Panc1 (cell line): ENCODE measurements at regions not wholly inside any gene's neighbourhood (a gene's known extent, or its start where the extent isn't known, plus 50 kb on each side); places are given as distances from the start of the nearest gene placed in this dataset.

Experiments used
- ATAC-seq: fragments of 200-7000 bp; cut with Tn5 transposase; 2 replicates; pipeline ENCODE4 v1.9.1; 2020; ENCODE audit warnings: mild to moderate bottlenecking, moderate library complexity
- BruUV-seq: library from RNA; stranded (reverse); fragments of 400-500 nt; replicated peaks from 2 replicates; lab custom pipeline; 2021; lab: Mats Ljungman, UMichigan
- CTCF ChIA-PET: fragments of 300-600 bp; sonication (Branson Sonifier 250); formaldehyde crosslinking; loops from one replicate; lab custom pipeline; 2022; ENCODE audit warnings: antibody characterized with exemption; lab: Charles Lee
- POLR2A ChIA-PET: fragments of 300-600 bp; sonication (Branson Sonifier 250); formaldehyde crosslinking; loops from one replicate; lab custom pipeline; 2022; ENCODE audit warnings: antibody characterized with exemption; lab: Charles Lee
- DNase-seq: peaks from one replicate; pipeline ENCODE4 v3.0.0-alpha.2; 2010; ENCODE audit warnings: low read depth, low spot score
- H3K27ac ChIP-seq: 2 replicates; pipeline ENCODE4 v1.5.1; 2011; ENCODE audit warnings: mild to moderate bottlenecking, low read length, inconsistent platforms
- H3K27me3 ChIP-seq: fragments of 200-500 bp; sonication (Bioruptor generic); 2 replicates; pipeline ENCODE4 v1.6.0; 2014; ENCODE audit warnings: low read length, inconsistent platforms; ENCODE audit not compliant: control insufficient read depth, insufficient read depth
- H3K36me3 ChIP-seq: fragments of 200-500 bp; sonication (Bioruptor generic); 2 replicates; pipeline ENCODE4 v1.5.1; 2014; ENCODE audit warnings: inconsistent platforms, mild to moderate bottlenecking, low read length, moderate library complexity; ENCODE audit not compliant: control insufficient read depth, insufficient read depth
- H3K4me1 ChIP-seq: 2 replicates; pipeline ENCODE4 v1.5.1; 2011; ENCODE audit warnings: inconsistent platforms, mild to moderate bottlenecking, low read length, moderate library complexity; ENCODE audit not compliant: control insufficient read depth, insufficient read depth
- H3K4me3 ChIP-seq, 2 experiments: 2 replicates each; pipeline ENCODE4 v1.5.1; 2011 to 2012; ENCODE audit warnings: low read depth in 2 of 2, low read length in 2 of 2, mild to moderate bottlenecking in 2 of 2, inconsistent platforms in 1 of 2, moderate library complexity in 1 of 2
- H3K9me3 ChIP-seq: fragments of 200-500 bp; sonication (Bioruptor generic); 2 replicates; pipeline ENCODE4 v1.5.1; 2014; ENCODE audit warnings: low read depth, mild to moderate bottlenecking, inconsistent platforms, low read length, moderate library complexity; ENCODE audit not compliant: control insufficient read depth, insufficient read depth
- CTCF ChIP-seq: fragments of 450-650 bp; IDR thresholded peaks from 2 replicates; pipeline ENCODE4 v1.5.1; 2017; ENCODE audit warnings: mild to moderate bottlenecking
- POLR2AphosphoS5 ChIP-seq: IDR thresholded peaks from 2 replicates; pipeline ENCODE4 v1.6.1; 2012; ENCODE audit warnings: mild to moderate bottlenecking, low read depth, low read length, moderate library complexity
- REST ChIP-seq, 2 experiments: IDR thresholded peaks; 2 replicates each; pipeline ENCODE4 v1.6.1; 2011 to 2012; ENCODE audit warnings: low read depth in 2 of 2, control low read depth in 1 of 2, low read length in 1 of 2, mild to moderate bottlenecking in 1 of 2, moderate library complexity in 1 of 2; ENCODE audit not compliant: insufficient read depth in 1 of 2
- SIN3A ChIP-seq: IDR thresholded peaks from 2 replicates; pipeline ENCODE4 v1.6.1; 2012; ENCODE audit warnings: low read depth, mild to moderate bottlenecking, low read length, moderate library complexity, borderline replicate concordance; ENCODE audit not compliant: insufficient read depth
- TCF7L2 ChIP-seq: IDR thresholded peaks from 2 replicates; pipeline ENCODE4 v1.6.1; 2011; ENCODE audit warnings: mild to moderate bottlenecking, low read depth, low read length, inconsistent platforms
- in situ Hi-C: cut with HindIII; loops from 2 replicates; pipeline ENCODE4 v1.10.0; 2016; ENCODE audit warnings: low sequenced_read_pairs, low pct_unique_long_range_greater_than_20kb
- intact Hi-C: fragments of 100-400 bp; cut with micrococcal nuclease; formaldehyde crosslinking; loops from one replicate; pipeline ENCODE4 v1.10.0; 2022; ENCODE audit not compliant: unreplicated experiment

GRCh38 chr5:67875601-67876000 lies 340.0 kb upstream of the PIK3R1 start:
- ChIA-PET POLR2A (no interaction called here), CTCF (no interaction called here)
- Histone ChIP-seq H3K9me3 (no peaks in the 10 kb centered on the region), H3K27me3 (no peaks in the 10 kb centered on the region), H3K27ac (no peak overlapping the region), H3K4me1 (no peaks in the 10 kb centered on the region), H3K36me3 (no peaks in the 10 kb centered on the region), H3K4me3 (no peak overlapping the region)
- ATAC-seq (no peak), DNase-seq (no peak)
- BruUV-seq, result no TSS peak
- in situ Hi-C loops (no loop called here), intact Hi-C loops (no loop called here)
- TF ChIP-seq POLR2AphosphoS5 (no peak), REST (IDR thresholded peaks at IDR 0.05; ENCODE audit: insufficient read depth in 1 of 2, low read depth in 2 of 2, low read length in 1 of 2) (no peak), CTCF (no peak), SIN3A (no peak), TCF7L2 (no peak)

DNA sequence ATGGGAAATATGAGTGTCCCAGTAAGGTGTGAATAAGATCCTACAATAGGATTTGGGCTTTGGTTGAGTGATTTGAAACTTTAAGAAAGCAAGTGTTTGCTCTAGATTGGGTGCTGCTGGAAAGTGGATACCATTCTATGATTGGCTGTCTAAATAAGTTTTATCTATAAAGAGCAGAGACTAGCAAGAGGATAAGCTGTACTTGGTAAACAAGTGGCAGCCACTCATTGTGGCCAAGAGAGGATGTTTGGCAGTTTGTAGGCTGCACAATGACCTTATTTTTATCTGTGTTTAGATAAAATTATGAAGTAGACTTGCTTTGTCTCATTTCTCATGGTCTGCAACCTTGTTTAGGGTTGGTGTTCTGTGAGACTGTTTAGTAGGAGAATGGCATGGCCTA lies 341.6 kb upstream of the PIK3R1 start:
- ChIA-PET POLR2A (no interaction called here), CTCF (no interaction called here)
- DNase-seq, result no peak
- BruUV-seq, result no TSS peak
- Histone ChIP-seq H3K4me1 (no peaks in the 10 kb centered on the region), H3K4me3 (no peak overlapping the region), H3K9me3 (no peaks in the 10 kb centered on the region), H3K27me3 (no peaks in the 10 kb centered on the region), H3K27ac (no peak overlapping the region), H3K36me3 (no peaks in the 10 kb centered on the region)
- TF ChIP-seq TCF7L2 (no peak), REST (IDR thresholded peaks at IDR 0.05; ENCODE audit: insufficient read depth in 1 of 2, low read depth in 2 of 2, low read length in 1 of 2) (no peak)
- ATAC-seq, result no peak
- in situ Hi-C loops, result no loop called here
- intact Hi-C loops, result no loop called here
